ENCODE measurements at regions not wholly inside any gene's neighbourhood (a gene's known extent, or its start where the extent isn't known, plus 50 kb on each side); places are given as distances from the start of the nearest gene placed in this dataset.

DNA sequence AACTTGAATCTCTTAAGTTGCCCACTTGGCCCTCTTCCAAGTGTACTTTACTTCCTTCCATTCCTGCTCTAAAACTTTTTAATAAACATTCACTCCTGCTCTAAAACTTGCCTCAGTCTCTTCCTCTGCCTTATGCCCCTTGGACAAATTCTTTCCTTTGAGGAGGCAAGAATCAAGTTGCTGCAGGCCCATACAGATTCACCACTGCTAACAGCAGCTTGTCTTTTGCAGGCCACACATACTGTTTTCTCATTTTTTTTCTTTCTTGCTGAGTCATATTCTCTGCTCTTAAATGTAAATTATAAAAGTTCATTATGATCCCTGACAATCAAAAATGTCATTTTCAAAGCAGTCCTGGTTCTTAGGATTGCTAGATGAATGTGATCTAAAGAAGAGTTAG, 1820.8 kb upstream of the FLRT2 start:
- no peak for DNase-seq (ENCODE audit: low read depth in 1 of 2, low spot score in 1 of 2)
- CTCF ChIA-PET, result no interaction called here
- POLR2A ChIA-PET, result no interaction called here

GRCh38 chr14:83711046-83711445, 1818.9 kb upstream of the FLRT2 start:
- FAIRE-seq (no peak), DNase-seq (ENCODE audit: low read depth in 1 of 2, low spot score in 1 of 2) (no peak), ATAC-seq (no peak)
- no peaks in the 10 kb centered on the region for H3K4me1 ChIP-seq
- H3K4me3 ChIP-seq, result no peak overlapping the region
- POLR2A ChIA-PET, result no interaction called here
- H3K9me3 ChIP-seq, result no peaks in the 10 kb centered on the region; the same call in 2 of the 3 replicates
- TF ChIP-seq PHF8 (IDR thresholded peaks at IDR 0.05; ENCODE audit: borderline replicate concordance, low read depth) (no peak), HEYL (CRISPR knock-in tag; IDR thresholded peaks at IDR 0.05) (no peak), CBX8 (IDR thresholded peaks at IDR 0.05) (no peak), HOXB5 (CRISPR knock-in tag; IDR thresholded peaks at IDR 0.05) (no peak), HES2 (IDR thresholded peaks at IDR 0.05) (no peak), FOSB (CRISPR knock-in tag; IDR thresholded peaks at IDR 0.05) (no peak), REST (IDR thresholded peaks at IDR 0.05) (no peak), POLR2A (IDR thresholded peaks at IDR 0.05; ENCODE audit: low read length) (no peak), MAX (IDR thresholded peaks at IDR 0.05) (no peak), JUN (IDR thresholded peaks at IDR 0.05) (no peak)
- TF ChIP-seq, protein P1, sequence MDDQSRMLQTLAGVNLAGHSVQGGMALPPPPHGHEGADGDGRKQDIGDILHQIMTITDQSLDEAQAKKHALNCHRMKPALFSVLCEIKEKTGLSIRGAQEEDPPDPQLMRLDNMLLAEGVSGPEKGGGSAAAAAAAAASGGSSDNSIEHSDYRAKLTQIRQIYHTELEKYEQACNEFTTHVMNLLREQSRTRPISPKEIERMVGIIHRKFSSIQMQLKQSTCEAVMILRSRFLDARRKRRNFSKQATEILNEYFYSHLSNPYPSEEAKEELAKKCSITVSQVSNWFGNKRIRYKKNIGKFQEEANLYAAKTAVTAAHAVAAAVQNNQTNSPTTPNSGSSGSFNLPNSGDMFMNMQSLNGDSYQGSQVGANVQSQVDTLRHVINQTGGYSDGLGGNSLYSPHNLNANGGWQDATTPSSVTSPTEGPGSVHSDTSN (IDR thresholded peaks at IDR 0.05), result no peak
- 46% methylated on average over 2 of the region's 2 CpGs for WGBS (ENCODE audit: missing lambda C conversion rate)
- H3K27ac ChIP-seq, result no peak overlapping the region
- no peak overlapping the region for H3K4me2 ChIP-seq
- CTCF ChIA-PET, result no interaction called here

More for the DNA sequence above, 1820.8 kb upstream of the FLRT2 start:
- Histone ChIP-seq H3K4me2 (no peak overlapping the region), H3K9me3 (no peaks in the 10 kb centered on the region; the same call in 2 of the 3 replicates), H3K4me3 (no peak overlapping the region), H3K4me1 (no peaks in the 10 kb centered on the region), H3K27ac (no peak overlapping the region)
- FAIRE-seq, result no peak
- TF ChIP-seq ZSCAN20 (CRISPR knock-in tag; IDR thresholded peaks at IDR 0.05), result no peak
- TF ChIP-seq REST (IDR thresholded peaks at IDR 0.05), result no peak
- TF ChIP-seq RCOR1 (IDR thresholded peaks at IDR 0.05; ENCODE audit: low read depth, low read length), result no peak
- no peak for TF ChIP-seq HOXB13 (CRISPR knock-in tag; IDR thresholded peaks at IDR 0.05; ENCODE audit: low read depth)
- no peak for TF ChIP-seq SREBF2 (IDR thresholded peaks at IDR 0.05)
- no peak for TF ChIP-seq ZC3H11A (IDR thresholded peaks at IDR 0.05)
- no peak for TF ChIP-seq BHLHE40 (IDR thresholded peaks at IDR 0.05; ENCODE audit: low read depth, low read length)
- TF ChIP-seq JUNB (IDR thresholded peaks at IDR 0.05), result no peak
- TF ChIP-seq POLR2AphosphoS2 (conservative IDR thresholded peaks at IDR 0.05; ENCODE audit: low read length), result no peak
- TF ChIP-seq NR3C1 (IDR thresholded peaks at IDR 0.05), result no peak
- no peak for TF ChIP-seq KDM5A (IDR thresholded peaks at IDR 0.05)
- no peak for TF ChIP-seq CEBPB (IDR thresholded peaks at IDR 0.05)
- TF ChIP-seq HES2 (IDR thresholded peaks at IDR 0.05), result no peak
- no peak for ATAC-seq
